GM23248 (cell line): ENCODE measurements at regions not wholly inside any gene's neighbourhood (a gene's known extent, or its start where the extent isn't known, plus 50 kb on each side); places are given as distances from the start of the nearest gene placed in this dataset.
"Not testable (repeated sequence)": the region's sequence is repeated elsewhere in the genome, so short reads cannot be mapped to it uniquely, and the experiment has no call there.

Experiments used
- DNase-seq: peaks from one replicate; pipeline ENCODE4 v3.0.0-alpha.2; 2015
- H2AFZ ChIP-seq: fragments of 200-600 bp; sonication (generic); 2 replicates; pipeline ENCODE4 v1.6.1; 2016; ENCODE audit warnings: antibody characterized with exemption
- H3F3A ChIP-seq: fragments of 200-600 bp; sonication (generic); 2 replicates; pipeline ENCODE4 v1.6.1; 2016; ENCODE audit warnings: mild to moderate bottlenecking, antibody characterized with exemption, mixed run types; ENCODE audit not compliant: insufficient read depth
- H3K27ac ChIP-seq: fragments of 200-600 bp; sonication (generic); 2 replicates; pipeline ENCODE4 v1.5.1; 2016; ENCODE audit warnings: mild to moderate bottlenecking
- H3K27me3 ChIP-seq: fragments of 200-600 bp; sonication (generic); replicated peaks from 2 replicates; pipeline ENCODE4 v1.6.1; 2016; ENCODE audit warnings: mild to moderate bottlenecking; ENCODE audit not compliant: insufficient read depth
- H3K36me3 ChIP-seq: fragments of 200-600 bp; sonication (generic); 2 replicates; pipeline ENCODE4 v1.6.1; 2016; ENCODE audit warnings: low read depth, mild to moderate bottlenecking
- H3K4me1 ChIP-seq: fragments of 200-600 bp; sonication (generic); 2 replicates; pipeline ENCODE4 v1.6.1; 2016; ENCODE audit warnings: mild to moderate bottlenecking; ENCODE audit not compliant: insufficient read depth
- H3K4me2 ChIP-seq: fragments of 200-600 bp; sonication (generic); one replicate; pipeline ENCODE4 v1.6.1; 2016; ENCODE audit warnings: mild to moderate bottlenecking; ENCODE audit not compliant: unreplicated experiment
- H3K4me3 ChIP-seq: fragments of 200-600 bp; sonication (generic); 2 replicates; pipeline ENCODE4 v1.5.1; 2016; ENCODE audit warnings: mild to moderate bottlenecking
- H3K79me2 ChIP-seq: fragments of 200-600 bp; sonication (generic); 2 replicates; pipeline ENCODE4 v1.6.1; 2016; ENCODE audit warnings: mild to moderate bottlenecking; ENCODE audit not compliant: insufficient read depth
- H3K9ac ChIP-seq: fragments of 200-600 bp; sonication (generic); 2 replicates; pipeline ENCODE4 v1.6.1; 2016; ENCODE audit warnings: mild to moderate bottlenecking
- H3K9me2 ChIP-seq: fragments of 200-600 bp; sonication (generic); 2 replicates; pipeline ENCODE4 v1.6.1; 2016; ENCODE audit warnings: mixed run types, mild to moderate bottlenecking, moderate library complexity; ENCODE audit not compliant: insufficient read depth
- H3K9me3 ChIP-seq: fragments of 200-600 bp; sonication (generic); one replicate; pipeline ENCODE4 v1.6.1; 2017; ENCODE audit warnings: low read depth
- H4K20me1 ChIP-seq: fragments of 200-600 bp; sonication (generic); 2 replicates; pipeline ENCODE4 v1.6.0; 2016; ENCODE audit not compliant: insufficient read depth
- EZH2 ChIP-seq: fragments of 200-600 bp; sonication (generic); IDR thresholded peaks from 2 replicates; pipeline ENCODE4 v1.6.1; 2018; ENCODE audit warnings: antibody characterized with exemption, mild to moderate bottlenecking; ENCODE audit not compliant: insufficient read depth, poor library complexity, severe bottlenecking
- EZH2phosphoT487 ChIP-seq: fragments of 200-600 bp; sonication (generic); IDR thresholded peaks from 2 replicates; pipeline ENCODE4 v1.6.1; 2018; ENCODE audit warnings: antibody characterized with exemption, moderate library complexity, mild to moderate bottlenecking, low read depth; ENCODE audit not compliant: insufficient read depth
- WGBS, 2 experiments: methylation state at CpG; one replicate each; pipeline ENCODE4 v1.1.6; 2015 to 2017; ENCODE audit warnings: low lambda C conversion rate in 2 of 2, low coverage in 1 of 2; ENCODE audit errors: missing lambda C conversion rate in 2 of 2; 5-methylcytosine and 5-hydroxymethylcytosine counted together
- in situ Hi-C: fragments of 300-500 bp; cut with MboI; formaldehyde crosslinking; loops from 2 replicates; pipeline ENCODE4 v1.15.0; 2020

DNA sequence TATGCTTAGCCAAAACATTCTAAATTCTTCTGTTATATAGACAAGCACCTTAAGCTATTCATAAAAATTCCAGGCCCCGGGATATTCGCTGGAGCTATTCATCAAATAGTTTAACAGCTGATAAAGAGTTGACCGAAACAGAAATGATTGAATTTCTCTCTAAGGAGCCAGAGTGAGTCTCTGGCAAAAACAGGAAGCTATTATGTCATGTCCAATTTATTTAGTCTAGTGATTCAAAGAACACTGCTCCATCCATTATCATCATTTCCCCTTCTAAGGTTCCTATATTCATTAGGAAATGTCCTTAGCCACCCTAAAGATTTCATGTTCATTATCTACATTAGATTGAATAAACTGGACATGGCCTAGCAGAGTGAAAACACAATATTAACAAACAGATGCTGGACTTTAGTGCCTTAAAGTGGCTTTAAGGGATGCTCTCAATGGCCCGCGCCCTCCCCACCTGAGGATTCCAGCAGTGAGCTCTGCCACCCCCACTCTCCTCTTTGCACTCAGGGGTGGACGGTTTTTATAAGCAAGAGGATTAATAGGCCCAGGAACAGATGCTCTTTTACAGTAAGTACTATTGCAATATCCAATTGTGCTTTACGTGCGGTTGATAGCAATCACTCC lies 122.1 kb upstream of the RGS1 start:
- no peaks in the 10 kb centered on the region for H3K9me2 ChIP-seq
- in situ Hi-C loops, result no loop called here
- no peaks in the 10 kb centered on the region for H3K36me3 ChIP-seq
- no peak overlapping the region for H3K4me3 ChIP-seq
- no peak overlapping the region for H2AFZ ChIP-seq
- H3K9me3 ChIP-seq, result no peaks in the 10 kb centered on the region
- H3K79me2 ChIP-seq, result no peaks in the 10 kb centered on the region
- WGBS, 2 experiments, result 68 to 70% methylated on average over 8 of the region's 8 CpGs
- peaks cover 11% of the 10 kb centered on the region; the same call in 1 of the 2 replicates for H3K27me3 ChIP-seq
- H3K9ac ChIP-seq, result no peak overlapping the region
- no peak for DNase-seq
- no peak overlapping the region for H3K4me2 ChIP-seq
- TF ChIP-seq EZH2phosphoT487 (no peak), EZH2 (no peak)
- H3K27ac ChIP-seq, result no peak overlapping the region
- no peaks in the 10 kb centered on the region for H4K20me1 ChIP-seq
- no peaks in the 10 kb centered on the region for H3F3A ChIP-seq
- H3K4me1 ChIP-seq, result no peaks in the 10 kb centered on the region

DNA sequence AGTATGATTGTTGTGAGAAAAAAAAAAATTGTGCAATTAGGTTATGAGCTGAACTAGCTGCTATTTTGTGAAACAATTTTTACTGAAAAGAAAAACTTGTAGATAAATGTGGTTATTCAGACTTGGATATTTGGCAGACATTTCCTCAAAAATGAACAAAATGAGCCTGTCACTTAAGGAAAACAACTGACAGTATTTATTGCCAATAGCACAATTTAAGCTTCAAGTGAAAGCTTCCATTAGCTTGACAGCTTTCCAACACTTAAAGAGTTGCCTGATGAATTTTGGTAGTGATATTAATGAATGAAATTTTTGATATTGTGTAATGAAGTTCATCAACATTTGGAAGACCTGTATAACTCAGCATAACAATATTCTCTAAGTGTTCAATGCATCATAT lies 116.1 kb upstream of the RGS1 start:
- no peaks in the 10 kb centered on the region for H3K27me3 ChIP-seq
- H3K9me3 ChIP-seq, result no peaks in the 10 kb centered on the region
- H3K79me2 ChIP-seq, result no peaks in the 10 kb centered on the region
- no peak overlapping the region for H2AFZ ChIP-seq
- H3K9me2 ChIP-seq, result no peaks in the 10 kb centered on the region
- DNase-seq, result no peak
- H3K9ac ChIP-seq, result no peak overlapping the region
- H3K4me1 ChIP-seq, result no peaks in the 10 kb centered on the region
- H3F3A ChIP-seq, result no peaks in the 10 kb centered on the region
- no peak overlapping the region for H3K4me2 ChIP-seq
- no peaks in the 10 kb centered on the region for H3K36me3 ChIP-seq
- no peak overlapping the region for H3K27ac ChIP-seq
- H4K20me1 ChIP-seq, result no peaks in the 10 kb centered on the region
- TF ChIP-seq EZH2phosphoT487, result no peak
- TF ChIP-seq EZH2, result no peak
- no peak overlapping the region for H3K4me3 ChIP-seq
- in situ Hi-C loops, result no loop called here

DNA sequence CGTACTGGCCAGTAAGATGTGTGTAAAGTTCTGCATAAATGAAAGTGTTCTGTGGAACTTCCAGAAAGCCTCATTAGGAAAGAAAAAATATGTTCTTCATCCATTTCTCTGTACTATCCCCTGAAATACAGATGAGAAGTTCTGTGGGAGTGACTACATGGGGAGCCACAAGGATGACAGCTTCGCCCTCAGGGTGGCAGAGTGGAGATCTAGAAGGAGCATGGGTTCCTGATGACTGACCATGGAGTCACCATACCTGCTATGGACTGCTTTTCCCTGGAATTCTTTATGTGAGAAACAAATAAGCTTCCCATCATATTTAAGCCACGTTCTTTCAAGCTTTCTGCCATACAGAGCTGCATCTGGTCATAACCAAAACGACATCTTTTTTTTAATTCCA lies 113.9 kb upstream of the RGS1 start:
- H3K4me2 ChIP-seq, result no peak overlapping the region
- no peaks in the 10 kb centered on the region for H3F3A ChIP-seq
- TF ChIP-seq EZH2 (no peak), EZH2phosphoT487 (no peak)
- no peak overlapping the region for H3K9ac ChIP-seq
- H3K79me2 ChIP-seq, result no peaks in the 10 kb centered on the region
- in situ Hi-C loops, result no loop called here
- H4K20me1 ChIP-seq, result no peaks in the 10 kb centered on the region
- H3K36me3 ChIP-seq, result no peaks in the 10 kb centered on the region
- WGBS, 2 experiments, result 48 to 52% methylated on average over 4 of the region's 4 CpGs
- no peak overlapping the region for H3K4me3 ChIP-seq
- no peak overlapping the region for H3K27ac ChIP-seq
- H3K9me3 ChIP-seq, result no peaks in the 10 kb centered on the region
- H3K9me2 ChIP-seq, result no peaks in the 10 kb centered on the region
- no peak overlapping the region for H2AFZ ChIP-seq
- no peaks in the 10 kb centered on the region for H3K27me3 ChIP-seq
- DNase-seq, result peak; percentile 10
- H3K4me1 ChIP-seq, result no peaks in the 10 kb centered on the region

DNA sequence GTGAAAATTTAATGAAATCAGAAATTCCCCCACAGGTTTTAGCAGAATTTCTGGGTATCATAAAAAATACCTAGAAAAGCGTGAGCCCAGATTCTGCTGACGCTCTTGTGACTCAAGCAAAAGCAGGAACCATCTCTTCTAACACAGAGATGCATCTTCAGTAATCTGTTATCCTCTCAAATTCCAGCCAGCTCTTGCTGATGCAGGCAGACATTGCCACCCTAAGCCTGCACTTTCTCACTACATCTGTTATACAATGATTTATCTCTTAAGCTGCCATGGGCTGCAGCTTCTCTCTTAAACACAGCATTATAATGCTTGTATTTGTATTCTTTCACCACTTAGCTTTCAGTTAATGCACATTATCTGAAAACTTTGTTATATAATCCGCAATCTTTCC lies 113.0 kb upstream of the RGS1 start:
- no peaks in the 10 kb centered on the region for H3K79me2 ChIP-seq
- no peak overlapping the region for H3K27ac ChIP-seq
- H3K9ac ChIP-seq, result no peak overlapping the region
- in situ Hi-C loops, result no loop called here
- H3K4me1 ChIP-seq, result no peaks in the 10 kb centered on the region
- H3K4me3 ChIP-seq, result no peak overlapping the region
- H3K9me3 ChIP-seq, result no peaks in the 10 kb centered on the region
- H3K9me2 ChIP-seq, result no peaks in the 10 kb centered on the region
- no peak for DNase-seq
- 69 to 77% methylated on average over 3 of the region's 3 CpGs for WGBS, 2 experiments
- H4K20me1 ChIP-seq, result no peaks in the 10 kb centered on the region
- no peaks in the 10 kb centered on the region for H3K36me3 ChIP-seq
- TF ChIP-seq EZH2 (no peak), EZH2phosphoT487 (no peak)
- no peaks in the 10 kb centered on the region for H3F3A ChIP-seq
- H3K27me3 ChIP-seq, result no peaks in the 10 kb centered on the region
- no peak overlapping the region for H2AFZ ChIP-seq
- H3K4me2 ChIP-seq, result no peak overlapping the region

- Histone ChIP-seq H3K9ac (no peak overlapping the region), H3K9me2 (no peaks in the 10 kb centered on the region), H3K4me3 (no peak overlapping the region), H4K20me1 (no peaks in the 10 kb centered on the region), H3K79me2 (no peaks in the 10 kb centered on the region), H3K4me2 (no peak overlapping the region), H2AFZ (no peak overlapping the region; the same call in 1 of the 2 replicates), H3F3A (no peaks in the 10 kb centered on the region), H3K9me3 (no peaks in the 10 kb centered on the region), H3K27ac (no peak overlapping the region), H3K36me3 (no peaks in the 10 kb centered on the region), H3K4me1 (no peaks in the 10 kb centered on the region), H3K27me3 (0 out of 2 replicates have a peak, but pooled peaks cover 5% of the 10 kb centered on the region)
- TF ChIP-seq EZH2phosphoT487, result no peak
- TF ChIP-seq EZH2, result no peak
- DNase-seq, result no peak
- in situ Hi-C loops, result no loop called here
- WGBS, 2 experiments, result 38 to 54% methylated on average over 3 of the region's 3 CpGs
These were observed 111.9 kb upstream of the RGS1 start for GRCh38 chr1:192463661-192464060.

GRCh38 chr1:192465221-192465620 lies 110.4 kb upstream of the RGS1 start:
- H3K9me2 ChIP-seq, H3K4me2 ChIP-seq, DNase-seq, H4K20me1 ChIP-seq, H3K79me2 ChIP-seq, H3K4me3 ChIP-seq, in situ Hi-C loops, H2AFZ ChIP-seq, H3F3A ChIP-seq, H3K4me1 ChIP-seq, H3K9me3 ChIP-seq, H3K27ac ChIP-seq, H3K36me3 ChIP-seq, H3K9ac ChIP-seq: not testable (repeated sequence)
- 63 to 69% methylated on average over 4 of the region's 4 CpGs for WGBS, 2 experiments
- peaks cover 17% of the 10 kb centered on the region; the same call in 1 of the 2 replicates for H3K27me3 ChIP-seq
